Vagina (tissue), 2 donors: ENCODE measurements at regions not wholly inside any gene's neighbourhood (a gene's known extent, or its start where the extent isn't known, plus 50 kb on each side); places are given as distances from the start of the nearest gene placed in this dataset.

ENCODE experiments used
- POLR2AphosphoS5 ChIP-seq, 2 donors: sonication (generic); formaldehyde crosslinking; IDR thresholded peaks; one replicate each; pipeline ENCODE4 v1.9.0; 2017; ENCODE audit warnings: antibody characterized with exemption in 2 of 2, mild to moderate bottlenecking in 2 of 2, low read depth in 1 of 2; ENCODE audit not compliant: insufficient read depth in 1 of 2
- TF ChIP-seq, protein P1 (sequence below), 3 experiments: fragments of 450-650 bp in 2 of 3; fragments of 200-600 bp in 1 of 3; sonication (generic) in 1 of 3; IDR thresholded peaks; one replicate each; pipeline ENCODE4 v1.5.1; 2017 to 2019; ENCODE audit warnings: antibody characterized with exemption in 3 of 3, mild to moderate bottlenecking in 2 of 3, moderate library complexity in 2 of 3

DNA sequence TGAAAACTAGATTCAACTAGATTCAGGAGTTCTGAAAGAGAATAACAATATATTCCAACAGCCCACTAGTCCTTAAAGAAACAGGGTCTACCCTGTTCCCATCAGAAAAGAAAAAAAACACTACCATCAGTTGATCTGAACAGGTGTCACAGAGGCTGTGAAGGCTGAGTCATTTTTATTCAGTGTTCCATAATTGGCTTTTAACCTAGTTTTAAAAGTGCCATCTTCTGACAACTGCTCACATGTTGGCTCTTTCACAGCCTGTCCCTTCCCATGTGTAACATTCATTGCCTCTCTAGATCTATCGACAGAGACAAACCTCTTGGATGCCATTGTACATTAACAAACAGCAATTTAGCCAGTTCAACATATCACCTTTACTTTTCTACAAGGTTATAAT lies 243.7 kb downstream of the TBX15 start:
- TF ChIP-seq, protein P1, sequence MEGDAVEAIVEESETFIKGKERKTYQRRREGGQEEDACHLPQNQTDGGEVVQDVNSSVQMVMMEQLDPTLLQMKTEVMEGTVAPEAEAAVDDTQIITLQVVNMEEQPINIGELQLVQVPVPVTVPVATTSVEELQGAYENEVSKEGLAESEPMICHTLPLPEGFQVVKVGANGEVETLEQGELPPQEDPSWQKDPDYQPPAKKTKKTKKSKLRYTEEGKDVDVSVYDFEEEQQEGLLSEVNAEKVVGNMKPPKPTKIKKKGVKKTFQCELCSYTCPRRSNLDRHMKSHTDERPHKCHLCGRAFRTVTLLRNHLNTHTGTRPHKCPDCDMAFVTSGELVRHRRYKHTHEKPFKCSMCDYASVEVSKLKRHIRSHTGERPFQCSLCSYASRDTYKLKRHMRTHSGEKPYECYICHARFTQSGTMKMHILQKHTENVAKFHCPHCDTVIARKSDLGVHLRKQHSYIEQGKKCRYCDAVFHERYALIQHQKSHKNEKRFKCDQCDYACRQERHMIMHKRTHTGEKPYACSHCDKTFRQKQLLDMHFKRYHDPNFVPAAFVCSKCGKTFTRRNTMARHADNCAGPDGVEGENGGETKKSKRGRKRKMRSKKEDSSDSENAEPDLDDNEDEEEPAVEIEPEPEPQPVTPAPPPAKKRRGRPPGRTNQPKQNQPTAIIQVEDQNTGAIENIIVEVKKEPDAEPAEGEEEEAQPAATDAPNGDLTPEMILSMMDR (IDR thresholded peaks at IDR 0.05): no peak
- TF ChIP-seq POLR2AphosphoS5 (IDR thresholded peaks at IDR 0.05; ENCODE audit: insufficient read depth in 1 of 2, low read depth in 1 of 2): no peak
